Mesenteric fat pad (tissue), 1 donor: ENCODE measurements at regions not wholly inside any gene's neighbourhood (a gene's known extent, or its start where the extent isn't known, plus 50 kb on each side); places are given as distances from the start of the nearest gene placed in this dataset.
"Not testable (repeated sequence)": the region's sequence is repeated elsewhere in the genome, so short reads cannot be mapped to it uniquely, and the experiment has no call there.

Experiments
- DNase-seq: peaks from one replicate; pipeline ENCODE4 v3.0.0-alpha.2; 2020; ENCODE audit warnings: low spot score
- donor health status: DM: yes; HTN: yes; CAD: no.

DNA sequence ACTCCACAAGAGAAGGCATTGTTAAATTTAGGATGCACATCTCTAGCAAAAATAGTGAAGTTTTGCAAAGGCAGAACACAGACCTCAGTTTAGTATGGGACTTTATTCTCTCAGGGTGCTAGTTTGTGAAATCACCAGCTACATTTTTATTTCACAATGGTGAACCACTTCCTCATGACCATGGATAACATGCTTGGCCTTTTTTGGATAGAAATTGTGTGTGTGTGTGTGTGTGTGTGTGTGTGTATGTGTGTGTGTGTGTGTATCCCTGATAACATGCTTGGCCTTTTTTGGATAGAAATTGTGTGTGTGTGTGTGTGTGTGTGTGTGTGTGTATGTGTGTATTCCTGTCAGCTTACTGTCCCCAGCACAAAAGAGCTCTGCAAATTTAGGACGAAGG is 989.0 kb upstream of the TYRP1 start:
- DNase-seq, result not testable (repeated sequence)

DNA sequence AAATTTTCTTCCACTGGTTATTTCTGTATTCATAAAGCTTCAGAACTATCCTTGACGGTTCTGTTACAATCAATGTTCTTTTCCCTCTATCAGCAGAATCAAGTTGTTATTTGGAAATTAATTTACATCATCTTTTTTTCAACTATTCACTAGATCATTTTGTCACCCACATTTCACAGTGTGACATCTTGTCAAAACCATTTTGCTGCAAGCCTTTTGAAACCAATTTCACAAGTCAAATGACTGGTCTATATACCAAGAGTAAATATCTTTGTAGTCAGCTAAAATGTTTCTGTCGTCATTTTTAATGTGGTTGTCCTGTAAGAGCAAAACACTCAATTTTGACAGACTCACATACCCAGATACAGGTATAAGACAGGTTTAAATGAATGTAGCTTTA is 984.3 kb upstream of the TYRP1 start:
- no peak for DNase-seq

- no peak for DNase-seq
These were observed 983.6 kb upstream of the TYRP1 start for GRCh38 chr9:11709567-11709966.

DNA sequence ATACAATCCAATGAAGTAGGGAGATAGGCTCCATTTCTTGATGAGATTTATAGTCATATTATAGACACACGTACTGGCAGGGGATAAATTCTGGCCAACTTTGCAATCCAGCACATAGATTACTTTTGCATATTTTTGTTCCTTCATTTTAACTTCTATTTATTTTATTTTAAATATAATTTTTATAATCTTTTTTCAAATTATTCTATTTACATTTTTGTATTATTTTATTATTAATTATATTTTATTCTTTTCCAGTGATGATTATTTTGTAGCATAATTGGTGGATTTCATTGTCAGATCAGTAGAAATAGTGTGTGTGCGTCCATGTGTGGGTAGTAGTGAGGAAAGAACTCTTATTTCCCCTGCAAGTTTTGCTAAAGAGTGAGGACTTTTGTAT is 980.1 kb upstream of the TYRP1 start:
- no peak for DNase-seq

GRCh38 chr9:11722957-11723356 is 970.2 kb upstream of the TYRP1 start:
- no peak for DNase-seq

DNA sequence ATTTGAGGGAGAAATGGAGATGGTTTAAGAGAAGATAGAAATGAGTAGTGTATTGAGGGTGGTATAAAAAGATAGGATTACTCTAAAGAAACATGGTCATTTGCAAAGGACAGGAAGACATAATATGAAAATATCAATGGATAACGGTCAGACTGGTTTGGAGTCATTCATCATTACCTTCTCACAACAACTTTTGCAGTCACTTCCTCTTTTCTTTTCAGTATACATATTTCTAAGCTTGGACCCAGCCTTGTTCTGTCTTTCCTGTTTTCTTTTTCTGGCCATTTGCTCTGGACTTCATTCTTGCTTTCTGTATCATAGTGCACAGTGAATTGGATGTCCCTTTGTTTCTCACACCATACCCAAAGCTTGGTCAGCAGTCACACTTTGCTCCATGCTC is 966.5 kb upstream of the TYRP1 start:
- DNase-seq, result no peak

DNA sequence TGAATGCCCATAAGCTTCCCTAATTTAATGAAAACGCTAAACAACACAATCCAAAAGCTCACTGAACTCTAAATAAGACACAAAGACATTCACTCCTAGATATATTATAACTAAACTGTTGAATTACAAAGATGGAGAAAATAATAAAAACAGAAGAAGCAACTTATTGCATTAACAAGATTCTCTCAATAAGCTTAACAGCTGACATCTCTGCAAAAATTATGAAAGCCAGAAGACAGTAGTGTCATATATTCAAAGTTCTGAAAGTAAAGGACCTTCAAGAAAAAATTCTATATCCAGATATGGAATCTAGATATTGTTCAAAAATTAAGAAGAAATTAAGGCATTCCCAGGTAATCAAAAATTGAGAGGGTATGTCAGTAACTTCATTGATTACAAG is 957.8 kb upstream of the TYRP1 start:
- DNase-seq, result no peak

DNA sequence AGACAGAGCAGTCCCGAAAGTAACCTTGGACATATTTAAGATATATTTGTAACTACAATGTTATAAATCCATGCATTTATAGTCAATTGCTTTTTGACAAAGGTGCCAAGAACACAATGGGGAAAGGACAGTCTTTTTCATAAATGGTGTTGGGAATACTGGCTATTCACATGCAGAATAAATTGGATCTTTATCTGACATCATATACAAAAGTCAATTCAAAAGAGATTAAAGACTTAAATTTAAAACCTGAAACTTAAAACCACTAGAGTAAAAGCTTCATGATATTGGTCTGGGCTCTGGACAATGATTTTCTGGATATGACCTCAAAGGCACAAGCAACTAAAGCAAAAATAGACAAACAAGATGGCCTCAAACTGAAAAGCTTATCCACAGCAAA is 950.7 kb upstream of the TYRP1 start:
- DNase-seq, result no peak

GRCh38 chr9:11743356-11743755 is 949.8 kb upstream of the TYRP1 start:
- no peak for DNase-seq

DNA sequence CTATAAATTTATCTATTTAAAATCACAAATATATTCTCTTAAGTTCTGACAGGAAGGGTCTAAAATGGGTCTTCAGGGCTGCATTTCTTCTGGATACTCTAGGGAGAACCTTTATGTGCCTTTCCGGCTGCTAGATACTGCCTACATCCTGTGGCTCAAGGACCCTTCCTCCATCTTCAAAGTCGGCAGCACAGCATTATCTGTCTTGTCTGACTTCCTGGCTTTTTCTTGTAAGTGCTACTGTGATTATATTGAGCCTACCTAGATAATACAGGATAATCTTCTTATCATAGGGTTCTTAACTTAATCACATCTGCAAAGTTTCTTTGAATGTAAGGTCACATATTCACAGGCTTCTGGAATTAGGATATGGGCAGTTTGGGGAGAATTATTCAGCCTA is 943.8 kb upstream of the TYRP1 start:
- no peak for DNase-seq

- DNase-seq, result no peak
These were observed 937.2 kb upstream of the TYRP1 start for GRCh38 chr9:11755951-11756350.

GRCh38 chr9:11757408-11757807 is 935.8 kb upstream of the TYRP1 start:
- no peak for DNase-seq

DNA sequence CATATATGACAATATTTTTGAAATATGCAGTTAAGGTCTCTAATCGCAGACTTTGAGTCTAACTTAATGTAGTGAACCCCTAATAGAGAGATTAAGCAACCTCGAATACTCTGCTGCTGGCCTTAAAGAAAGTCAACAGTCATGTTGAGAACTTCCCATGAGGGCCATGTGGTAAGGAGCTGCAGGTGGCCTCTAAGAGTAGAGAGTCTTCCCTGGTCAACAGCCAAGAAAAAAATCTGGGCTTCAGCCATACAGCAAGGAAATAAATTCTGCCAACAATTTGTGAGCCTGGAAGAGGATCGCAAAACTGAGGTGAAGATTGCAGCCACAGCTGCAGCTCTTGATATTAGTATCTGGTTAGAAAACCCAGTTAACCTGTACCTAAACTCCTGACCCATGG is 935.2 kb upstream of the TYRP1 start:
- DNase-seq, result no peak

DNA sequence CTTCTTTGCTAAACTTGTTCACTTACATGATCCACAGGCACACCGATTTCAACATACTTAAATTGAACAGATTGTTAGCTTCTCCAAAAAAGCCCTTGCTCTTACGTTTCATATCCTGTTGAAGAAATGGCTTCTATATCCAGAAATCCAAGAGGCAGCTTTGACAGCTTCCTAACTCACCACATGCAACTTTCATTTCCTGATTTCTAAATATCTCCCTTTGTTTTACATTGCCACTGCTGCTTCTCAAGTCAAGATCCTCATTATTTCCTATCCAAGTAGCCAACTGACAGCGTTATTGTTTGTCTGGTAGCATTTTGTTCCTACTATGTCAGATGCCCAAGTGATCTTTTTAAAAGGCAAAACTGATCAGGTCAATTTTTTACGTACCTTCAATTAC is 913.2 kb upstream of the TYRP1 start:
- no peak for DNase-seq

GRCh38 chr9:11792870-11793269 is 900.3 kb upstream of the TYRP1 start:
- DNase-seq, result no peak

GRCh38 chr9:11794984-11795383 is 898.2 kb upstream of the TYRP1 start:
- no peak for DNase-seq

- DNase-seq, result no peak
These were observed 887.2 kb upstream of the TYRP1 start for GRCh38 chr9:11805969-11806368.

- no peak for DNase-seq
These were observed 871.7 kb upstream of the TYRP1 start for GRCh38 chr9:11821306-11821975.

DNA sequence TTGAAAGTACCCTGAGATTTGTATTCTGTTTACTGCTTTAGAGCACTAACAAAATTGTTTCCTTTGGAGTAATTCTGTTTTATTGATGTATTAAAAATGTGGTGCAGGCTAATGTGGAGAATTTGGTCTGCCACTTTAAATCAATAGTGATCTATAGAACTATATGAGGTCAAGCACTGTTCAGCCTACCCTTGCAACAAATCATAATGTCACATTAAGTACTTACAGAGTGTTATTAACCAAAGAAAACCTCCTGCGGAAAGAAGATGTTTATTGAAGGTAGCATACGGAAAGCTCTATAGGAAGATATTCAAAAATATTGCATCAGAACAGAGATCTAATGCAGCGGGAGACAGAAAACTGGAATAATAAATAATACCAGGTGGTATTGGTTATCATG is 865.0 kb upstream of the TYRP1 start:
- DNase-seq, result no peak

- no peak for DNase-seq
These were observed 860.1 kb upstream of the TYRP1 start for GRCh38 chr9:11833056-11833455.

DNA sequence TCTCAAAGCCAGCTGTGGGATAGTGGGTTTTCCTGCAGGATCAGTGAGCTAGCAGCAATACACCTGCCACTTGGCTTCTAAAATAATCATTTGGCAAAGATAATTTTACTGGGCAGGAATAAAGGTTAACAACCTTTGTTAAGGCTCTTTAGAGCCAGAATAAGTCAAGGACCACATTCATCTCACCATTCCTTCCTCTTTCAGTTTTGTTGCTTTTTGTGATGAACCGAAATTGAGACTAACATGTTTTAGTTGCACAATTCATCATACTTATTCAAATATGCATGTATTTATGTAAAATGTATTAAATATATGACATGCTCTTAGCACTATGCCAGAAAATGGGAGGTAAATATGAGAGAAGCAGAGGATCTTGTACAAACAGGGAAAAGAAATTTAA is 824.4 kb upstream of the TYRP1 start:
- DNase-seq, result no peak

DNA sequence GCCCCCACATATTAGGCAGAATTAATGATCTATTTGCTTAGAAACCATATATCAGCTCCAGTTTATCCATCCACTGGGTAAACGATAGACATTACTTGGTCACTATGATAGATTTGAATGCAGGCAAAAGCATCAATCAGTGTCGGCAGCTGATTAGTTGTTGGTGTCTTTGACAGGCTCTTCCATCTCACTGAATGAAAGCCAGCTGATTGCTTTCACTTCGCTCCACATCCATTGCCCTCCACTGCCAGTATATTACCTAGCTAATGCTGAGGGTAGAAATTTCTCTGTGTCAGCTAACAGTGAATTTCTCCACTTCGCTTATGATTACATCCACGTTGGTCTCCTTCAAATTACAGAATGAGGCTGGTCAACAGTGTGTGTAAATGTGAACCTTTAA is 821.3 kb upstream of the TYRP1 start:
- DNase-seq, result no peak

- no peak for DNase-seq
These were observed 820.7 kb upstream of the TYRP1 start for GRCh38 chr9:11872471-11872870.

- no peak for DNase-seq
These were observed 818.8 kb upstream of the TYRP1 start for GRCh38 chr9:11874414-11874813.
